COR-L47 (cell line): ENCODE measurements at regions not wholly inside any gene's neighbourhood (a gene's known extent, or its start where the extent isn't known, plus 50 kb on each side); places are given as distances from the start of the nearest gene placed in this dataset.

Source experiments
- DNase-seq: peaks from one replicate; lab custom pipeline; 2025; lab: John Stamatoyannopoulos, UW

- no peak for DNase-seq
Measured at GRCh38 chr10:61841338-61841875, 60.1 kb upstream of the ARID5B start.

GRCh38 chr10:61842755-61843497 lies 58.6 kb upstream of the ARID5B start:
- no peak for DNase-seq

- no peak for DNase-seq
Measured at GRCh38 chr10:61844116-61844822, 57.2 kb upstream of the ARID5B start.

- DNase-seq: no peak
Measured at GRCh38 chr10:61845196-61845949, 56.1 kb upstream of the ARID5B start.

- DNase-seq: no peak
Measured at GRCh38 chr10:61845950-61846268, 55.6 kb upstream of the ARID5B start.

GRCh38 chr10:61846370-61847031 lies 55.0 kb upstream of the ARID5B start:
- no peak for DNase-seq

- DNase-seq: no peak
Measured at GRCh38 chr10:61847087-61847486, 54.4 kb upstream of the ARID5B start.

GRCh38 chr10:61847640-61848039 lies 53.9 kb upstream of the ARID5B start:
- no peak for DNase-seq

GRCh38 chr10:61850376-61850775 lies 51.1 kb upstream of the ARID5B start:
- no peak for DNase-seq
